Gastroesophageal sphincter (tissue), 3 donors: ENCODE measurements at regions not wholly inside any gene's neighbourhood (a gene's known extent, or its start where the extent isn't known, plus 50 kb on each side); places are given as distances from the start of the nearest gene placed in this dataset.

Experiments
- CTCF ChIP-seq, 4 experiments: fragments of 200-600 bp in 2 of 4; fragments of 450-650 bp in 2 of 4; sonication (generic) in 1 of 4; IDR thresholded peaks; one replicate each; pipeline ENCODE4 v1.5.1; 2017 to 2019; ENCODE audit warnings: antibody characterized with exemption in 4 of 4, mild to moderate bottlenecking in 2 of 4, moderate library complexity in 2 of 4
- POLR2A ChIP-seq, 2 donors: fragments of 450-650 bp; IDR thresholded peaks; one replicate each; pipeline ENCODE4 v1.6.1; 2017; ENCODE audit warnings: antibody characterized with exemption in 2 of 2, mild to moderate bottlenecking in 2 of 2, moderate library complexity in 1 of 2
- POLR2AphosphoS5 ChIP-seq: sonication (generic); formaldehyde crosslinking; IDR thresholded peaks from one replicate; pipeline ENCODE4 v1.6.1; 2017; ENCODE audit warnings: antibody characterized with exemption

- TF ChIP-seq POLR2A (IDR thresholded peaks at IDR 0.05), result no peak
- no peak for TF ChIP-seq CTCF (IDR thresholded peaks at IDR 0.05)
- no peak for TF ChIP-seq POLR2AphosphoS5
Observed at GRCh38 chr20:12337601-12338000, 419.9 kb downstream of the BTBD3 start.
